IPS-18c (cell line): ENCODE measurements at regions not wholly inside any gene's neighbourhood (a gene's known extent, or its start where the extent isn't known, plus 50 kb on each side); places are given as distances from the start of the nearest gene placed in this dataset.
"Not testable (repeated sequence)": the region's sequence is repeated elsewhere in the genome, so short reads cannot be mapped to it uniquely, and the experiment has no call there.

Source experiments
- H3K4me3 ChIP-seq: 2 replicates; pipeline ENCODE4 v1.7.0; 2013; ENCODE audit warnings: low read depth, mild to moderate bottlenecking, low read length, moderate library complexity; ENCODE audit not compliant: insufficient read depth
- H3K9me3 ChIP-seq: one replicate; pipeline ENCODE4 v1.6.1; 2013; ENCODE audit warnings: mild to moderate bottlenecking, low read length, moderate library complexity; ENCODE audit not compliant: control insufficient read depth, insufficient read depth

- Histone ChIP-seq H3K9me3 (no peaks in the 10 kb centered on the region), H3K4me3 (no peak overlapping the region)
Measured at GRCh38 chr16:60645541-60645940, 1390.7 kb downstream of the CDH8 start.

- Histone ChIP-seq H3K4me3 (no peak overlapping the region), H3K9me3 (no peaks in the 10 kb centered on the region)
Measured at GRCh38 chr16:60642956-60643355, 1393.3 kb downstream of the CDH8 start.

GRCh38 chr16:60641067-60641665 lies 1395.1 kb downstream of the CDH8 start:
- Histone ChIP-seq H3K9me3 (no peaks in the 10 kb centered on the region), H3K4me3 (no peak overlapping the region)

- H3K4me3 ChIP-seq, result no peak overlapping the region
- H3K9me3 ChIP-seq, result no peaks in the 10 kb centered on the region
Measured at GRCh38 chr16:60640038-60640437, 1396.2 kb downstream of the CDH8 start.

GRCh38 chr16:60636636-60637035 lies 1399.6 kb downstream of the CDH8 start:
- not testable (repeated sequence) for H3K4me3 ChIP-seq, H3K9me3 ChIP-seq

- no peak overlapping the region for H3K4me3 ChIP-seq
- peaks cover 5% of the 10 kb centered on the region for H3K9me3 ChIP-seq
Measured at GRCh38 chr16:60636117-60636516, 1400.1 kb downstream of the CDH8 start.

GRCh38 chr16:60635548-60635947 lies 1400.7 kb downstream of the CDH8 start:
- Histone ChIP-seq H3K4me3 (no peak overlapping the region), H3K9me3 (peaks cover 5% of the 10 kb centered on the region)

- Histone ChIP-seq H3K4me3 (no peak overlapping the region), H3K9me3 (no peaks in the 10 kb centered on the region)
Measured at GRCh38 chr16:60611844-60612243, 1424.4 kb downstream of the CDH8 start.

GRCh38 chr16:60608971-60609370 lies 1427.3 kb downstream of the CDH8 start:
- H3K9me3 ChIP-seq, result no peaks in the 10 kb centered on the region
- H3K4me3 ChIP-seq, result no peak overlapping the region

GRCh38 chr16:60605652-60606051 lies 1430.6 kb downstream of the CDH8 start:
- not testable (repeated sequence) for H3K9me3 ChIP-seq, H3K4me3 ChIP-seq

- Histone ChIP-seq H3K4me3 (no peak overlapping the region), H3K9me3 (no peaks in the 10 kb centered on the region)
Measured at GRCh38 chr16:60605176-60605575, 1431.1 kb downstream of the CDH8 start.

GRCh38 chr16:60586493-60586892 lies 1449.7 kb downstream of the CDH8 start:
- Histone ChIP-seq H3K9me3 (no peaks in the 10 kb centered on the region), H3K4me3 (no peak overlapping the region)

- no peaks in the 10 kb centered on the region for H3K9me3 ChIP-seq
- no peak overlapping the region for H3K4me3 ChIP-seq
Measured at GRCh38 chr16:60582528-60582927, 1453.7 kb downstream of the CDH8 start.

- Histone ChIP-seq H3K9me3 (no peaks in the 10 kb centered on the region), H3K4me3 (no peak overlapping the region)
Measured at GRCh38 chr16:60566901-60567300, 1469.3 kb downstream of the CDH8 start.

GRCh38 chr16:60564588-60564987 lies 1471.7 kb downstream of the CDH8 start:
- Histone ChIP-seq H3K4me3 (no peak overlapping the region), H3K9me3 (no peaks in the 10 kb centered on the region)

- no peak overlapping the region for H3K4me3 ChIP-seq
- no peaks in the 10 kb centered on the region for H3K9me3 ChIP-seq
Measured at GRCh38 chr16:60563166-60563565, 1473.1 kb downstream of the CDH8 start.

GRCh38 chr16:60558936-60559335 lies 1477.3 kb downstream of the CDH8 start:
- H3K9me3 ChIP-seq, result no peaks in the 10 kb centered on the region
- H3K4me3 ChIP-seq, result no peak overlapping the region

GRCh38 chr16:60553090-60553757 lies 1483.0 kb downstream of the CDH8 start:
- H3K4me3 ChIP-seq, result no peak overlapping the region
- no peaks in the 10 kb centered on the region for H3K9me3 ChIP-seq

GRCh38 chr16:60541535-60541934 lies 1494.7 kb downstream of the CDH8 start:
- Histone ChIP-seq H3K4me3 (no peak overlapping the region), H3K9me3 (peaks cover 2% of the 10 kb centered on the region)
